ENCODE measurements at regions not wholly inside any gene's neighbourhood (a gene's known extent, or its start where the extent isn't known, plus 50 kb on each side); places are given as distances from the start of the nearest gene placed in this dataset.
A peak's percentile ranks its signal among the peaks of the same experiment; 100 is the strongest.

- Mint-ChIP-seq H3K27me3 (no peaks in the 10 kb centered on the region), H3K27ac (no peak overlapping the region), H3K4me1 (no peaks in the 10 kb centered on the region), H3K36me3 (no peaks in the 10 kb centered on the region), H3K9me3 (peaks cover 2% of the 10 kb centered on the region), H3K4me3 (no peak overlapping the region)
- DNase-seq (ENCODE audit: low spot score in 2 of 2) (no peak), ATAC-seq (ENCODE audit: low read depth) (no peak)
Measured at GRCh38 chr7:125010540-125010939, 80.9 kb upstream of the POT1 start.

GRCh38 chr7:124996778-124997177 lies 67.2 kb upstream of the POT1 start:
- peaks cover 9% of the 10 kb centered on the region for H3K9me3 Mint-ChIP-seq
- peaks cover 3% of the 10 kb centered on the region for H3K4me1 Mint-ChIP-seq
- peak; percentile 70 for ATAC-seq (ENCODE audit: low read depth)
- H3K27me3 Mint-ChIP-seq, result peaks cover 1% of the 10 kb centered on the region
- no peak overlapping the region for H3K4me3 Mint-ChIP-seq
- DNase-seq (ENCODE audit: low spot score in 2 of 2), result no peak
- H3K27ac Mint-ChIP-seq, result no peak overlapping the region
- H3K36me3 Mint-ChIP-seq, result peaks cover 3% of the 10 kb centered on the region

- H3K4me3 Mint-ChIP-seq, result no peak overlapping the region
- DNase-seq (ENCODE audit: low spot score in 2 of 2) (no peak), ATAC-seq (ENCODE audit: low read depth) (no peak)
- H3K36me3 Mint-ChIP-seq, result no peaks in the 10 kb centered on the region
- peaks cover 3% of the 10 kb centered on the region for H3K4me1 Mint-ChIP-seq
- H3K27me3 Mint-ChIP-seq, result peaks cover 1% of the 10 kb centered on the region
- H3K27ac Mint-ChIP-seq, result no peak overlapping the region
- H3K9me3 Mint-ChIP-seq, result peaks cover 1% of the 10 kb centered on the region
Measured at GRCh38 chr7:124992851-124993562, 63.4 kb upstream of the POT1 start.

GRCh38 chr7:124989911-124990310 lies 60.3 kb upstream of the POT1 start:
- Mint-ChIP-seq H3K4me1 (no peaks in the 10 kb centered on the region), H3K27ac (no peak overlapping the region), H3K9me3 (peaks cover 1% of the 10 kb centered on the region), H3K36me3 (no peaks in the 10 kb centered on the region), H3K27me3 (peaks cover 1% of the 10 kb centered on the region), H3K4me3 (no peak overlapping the region)
- ATAC-seq (ENCODE audit: low read depth) (no peak), DNase-seq (ENCODE audit: low spot score in 2 of 2) (no peak)

All from memory B cell (primary cell).